SK-N-SH (cell line): ENCODE measurements at regions not wholly inside any gene's neighbourhood (a gene's known extent, or its start where the extent isn't known, plus 50 kb on each side); places are given as distances from the start of the nearest gene placed in this dataset.

Experiments used
- CTCF ChIA-PET: fragments of 300-600, 350-600 bp; formaldehyde crosslinking; extraction: SDS; loops from one replicate; lab custom pipeline; 2021; lab: Yijun Ruan, JAX
- POLR2A ChIA-PET: fragments of 350-600 bp; sonication (Branson Sonifier 250); formaldehyde crosslinking; extraction: SDS; loops from one replicate; lab custom pipeline; 2020; ENCODE audit warnings: antibody characterized with exemption, inconsistent platforms; lab: Yijun Ruan, JAX
- DNase-seq: peaks from one replicate; pipeline ENCODE4 v3.0.0; 2012
- H2AFZ ChIP-seq: fragments of 200-600 bp; sonication (generic); 2 replicates; pipeline ENCODE4 v1.8.1; 2016; ENCODE audit warnings: antibody characterized with exemption, mild to moderate bottlenecking, low read depth
- H3F3A ChIP-seq: fragments of 200-600 bp; sonication (generic); replicated peaks from 2 replicates; pipeline ENCODE3; 2016; ENCODE audit warnings: antibody characterized with exemption, mild to moderate bottlenecking; ENCODE audit not compliant: insufficient read depth
- H3K27ac ChIP-seq, 2 experiments: fragments of 200-500 bp in 1 of 2; fragments of 200-600 bp in 1 of 2; sonication (Bioruptor generic) in 1 of 2; sonication (generic), shearing (Covaris generic) in 1 of 2; 2 replicates each; pipeline versions ENCODE4 v1.5.1 to v1.6.1; 2014 to 2016; ENCODE audit warnings: low read depth in 2 of 2, inconsistent platforms in 1 of 2, low read length in 1 of 2, mild to moderate bottlenecking in 1 of 2, mixed read lengths in 1 of 2
- H3K27me3 ChIP-seq: fragments of 200-600 bp; sonication (generic), shearing (Covaris generic); 2 replicates; pipeline ENCODE4 v1.6.1; 2016; ENCODE audit warnings: mixed run types; ENCODE audit not compliant: insufficient read depth
- H3K36me3 ChIP-seq, 2 experiments: fragments of 200-500 bp in 1 of 2; fragments of 200-600 bp in 1 of 2; sonication (Bioruptor generic) in 1 of 2; sonication (generic) in 1 of 2; replicated peaks in 1 of 2; 2 replicates each; pipeline versions ENCODE3 to v1.5.1; 2014 to 2016; ENCODE audit warnings: low read length in 1 of 2, mild to moderate bottlenecking in 1 of 2; ENCODE audit not compliant: insufficient read depth in 2 of 2, control insufficient read depth in 1 of 2
- H3K4me1 ChIP-seq, 2 experiments: fragments of 200-500 bp in 1 of 2; fragments of 200-600 bp in 1 of 2; sonication (Bioruptor generic) in 1 of 2; sonication (generic), shearing (Covaris generic) in 1 of 2; 2 replicates each; pipeline versions ENCODE4 v1.5.1 to v1.6.1; 2014 to 2016; ENCODE audit warnings: low read depth in 1 of 2, low read length in 1 of 2, mixed run types in 1 of 2; ENCODE audit not compliant: insufficient read depth in 2 of 2, control insufficient read depth in 1 of 2
- H3K4me2 ChIP-seq: fragments of 200-600 bp; sonication (generic), shearing (Covaris generic); 2 replicates; pipeline ENCODE4 v1.6.1; 2017; ENCODE audit warnings: mixed run types
- H3K4me3 ChIP-seq, 2 experiments: fragments of 200-500 bp in 1 of 2; fragments of 200-600 bp in 1 of 2; sonication (Bioruptor generic) in 1 of 2; sonication (generic), shearing (Covaris generic) in 1 of 2; 2 replicates each; pipeline versions ENCODE4 v1.5.1 to v1.8.1; 2014 to 2016; ENCODE audit warnings: low read depth in 2 of 2, inconsistent platforms in 1 of 2, low read length in 1 of 2, mild to moderate bottlenecking in 1 of 2, mixed read lengths in 1 of 2, moderate library complexity in 1 of 2
- H3K79me2 ChIP-seq: fragments of 200-600 bp; sonication (generic); 2 replicates; pipeline ENCODE4 v1.8.1; 2017; ENCODE audit warnings: mild to moderate bottlenecking; ENCODE audit not compliant: insufficient read depth
- H3K9ac ChIP-seq: fragments of 200-600 bp; sonication (generic); 2 replicates; pipeline ENCODE4 v1.6.1; 2017; ENCODE audit warnings: mixed run types
- H3K9me2 ChIP-seq: fragments of 200-600 bp; sonication (generic); 2 replicates; pipeline ENCODE4 v1.6.1; 2017; ENCODE audit warnings: mixed run types
- H3K9me3 ChIP-seq: fragments of 200-600 bp; sonication (generic); 2 replicates; pipeline ENCODE4 v1.6.1; 2017; ENCODE audit warnings: mixed run types, mild to moderate bottlenecking, moderate library complexity
- H4K20me1 ChIP-seq: fragments of 200-600 bp; sonication (generic); 2 replicates; pipeline ENCODE4 v1.6.1; 2017; ENCODE audit warnings: mild to moderate bottlenecking, mixed run types; ENCODE audit not compliant: insufficient read depth
- CTCF ChIP-seq: fragments of 200-600 bp; sonication (generic); IDR thresholded peaks from 2 replicates; pipeline ENCODE4 v1.6.1; 2017; ENCODE audit warnings: antibody characterized with exemption, mild to moderate bottlenecking, moderate library complexity
- EZH2phosphoT487 ChIP-seq: fragments of 200-600 bp; sonication (generic); IDR thresholded peaks from 2 replicates; pipeline ENCODE4 v1.6.1; 2017; ENCODE audit warnings: low read depth, mixed run types, mild to moderate bottlenecking, antibody characterized with exemption, moderate library complexity, borderline replicate concordance
- FOXJ3 ChIP-seq: sonication (generic); formaldehyde crosslinking; IDR thresholded peaks from 2 replicates; pipeline ENCODE4 v1.5.1; 2020; ENCODE audit warnings: mild to moderate bottlenecking, missing genetic modification reagents
- FOXM1 ChIP-seq: IDR thresholded peaks from 2 replicates; pipeline ENCODE4 v1.4.0; 2012; ENCODE audit warnings: low read depth, mild to moderate bottlenecking
- GABPA ChIP-seq: IDR thresholded peaks from 2 replicates; pipeline ENCODE4 v1.4.0; 2012; ENCODE audit warnings: low read depth, mild to moderate bottlenecking
- GATA2 ChIP-seq: sonication (generic); formaldehyde crosslinking; IDR thresholded peaks from 2 replicates; pipeline ENCODE4 v1.5.0; 2020; ENCODE audit warnings: mild to moderate bottlenecking, missing genetic modification reagents
- MAX ChIP-seq: IDR thresholded peaks from 2 replicates; pipeline ENCODE4 v1.4.0; 2012; ENCODE audit warnings: low read depth
- MEF2A ChIP-seq: IDR thresholded peaks from 2 replicates; pipeline ENCODE4 v1.4.0; 2012; ENCODE audit warnings: low read depth, borderline replicate concordance
- NFIC ChIP-seq: IDR thresholded peaks from 2 replicates; pipeline ENCODE4 v1.4.0; 2012; ENCODE audit warnings: borderline replicate concordance
- NRF1 ChIP-seq: IDR thresholded peaks from 2 replicates; pipeline ENCODE4 v1.6.1; 2012; ENCODE audit warnings: low read depth, mild to moderate bottlenecking, low read length
- POLR2AphosphoS5 ChIP-seq: IDR thresholded peaks from 2 replicates; pipeline ENCODE4 v1.6.1; 2012; ENCODE audit warnings: low read depth, low read length
- RCOR1 ChIP-seq: fragments of 150-350 bp; IDR thresholded peaks from 2 replicates; pipeline ENCODE4 v1.6.1; 2017; ENCODE audit warnings: antibody characterized with exemption, low read length
- RFX5 ChIP-seq: IDR thresholded peaks from 2 replicates; pipeline ENCODE4 v1.6.1; 2012; ENCODE audit warnings: mild to moderate bottlenecking, improper control_type of control experiment, low read length
- RXRA ChIP-seq: IDR thresholded peaks from 2 replicates; pipeline ENCODE4 v1.4.0; 2012; ENCODE audit warnings: low read depth, mild to moderate bottlenecking, borderline replicate concordance
- SMC3 ChIP-seq: IDR thresholded peaks from 2 replicates; pipeline ENCODE4 v1.6.1; 2012; ENCODE audit warnings: low read depth, low read length, improper control_type of control experiment
- TCF12 ChIP-seq: IDR thresholded peaks from 2 replicates; pipeline ENCODE4 v1.4.0; 2012
- TEAD4 ChIP-seq: IDR thresholded peaks from 2 replicates; pipeline ENCODE4 v1.4.0; 2012; ENCODE audit warnings: mild to moderate bottlenecking, borderline replicate concordance; ENCODE audit not compliant: insufficient read depth
- USF2 ChIP-seq: fragments of 150-350 bp; IDR thresholded peaks from 2 replicates; pipeline ENCODE4 v1.6.1; 2017; ENCODE audit warnings: antibody characterized with exemption, low read length, low read depth, borderline replicate concordance
- YY1 ChIP-seq: IDR thresholded peaks from 2 replicates; pipeline ENCODE4 v1.4.0; 2012; ENCODE audit warnings: low read depth, mild to moderate bottlenecking
- WGBS: methylation state at CpG from one replicate; pipeline ENCODE4 v1.1.6; 2017; ENCODE audit warnings: low lambda C conversion rate; 5-methylcytosine and 5-hydroxymethylcytosine counted together
- TF ChIP-seq, protein P1 (sequence below): IDR thresholded peaks from 2 replicates; pipeline ENCODE4; 2012
- TF ChIP-seq, protein P2 (sequence below): IDR thresholded peaks from 2 replicates; pipeline ENCODE4 v1.4.0; 2012; ENCODE audit warnings: low read depth, borderline replicate concordance

GRCh38 chr20:55052459-55052858 is 577.1 kb downstream of the DOK5 start:
- Histone ChIP-seq H3K9me3 (no peaks in the 10 kb centered on the region), H2AFZ (no peak overlapping the region), H3K9ac (no peak overlapping the region), H3K27me3 (no peaks in the 10 kb centered on the region), H3K27ac (no peak overlapping the region), H3F3A (no peaks in the 10 kb centered on the region), H3K79me2 (no peaks in the 10 kb centered on the region), H4K20me1 (no peaks in the 10 kb centered on the region), H3K9me2 (no peaks in the 10 kb centered on the region), H3K4me1 (no peaks in the 10 kb centered on the region), H3K4me2 (no peak overlapping the region), H3K36me3 (no peaks in the 10 kb centered on the region), H3K4me3 (no peak overlapping the region)
- ChIA-PET CTCF (no interaction called here), POLR2A (no interaction called here)
- DNase-seq, result no peak
- 28% methylated on average over 2 of the region's 2 CpGs for WGBS
- TF ChIP-seq MAX (no peak), NRF1 (no peak), GABPA (no peak)

GRCh38 chr20:55038684-55039083 is 563.3 kb downstream of the DOK5 start:
- H3K36me3 ChIP-seq, result no peaks in the 10 kb centered on the region
- peaks cover 0 to 8% of the 10 kb centered on the region in 2 experiments; a peak in 2 of 4 replicates for H3K4me1 ChIP-seq
- no peak overlapping the region for H3K4me3 ChIP-seq
- no peak overlapping the region for H3K27ac ChIP-seq
- TF ChIP-seq FOXJ3 (no peak), MAX (no peak), RCOR1 (no peak), POLR2AphosphoS5 (no peak), RXRA (no peak), SMC3 (no peak), MEF2A (no peak), GATA2 (CRISPR knock-in tag) (no peak), FOXM1 (no peak), TEAD4 (no peak), USF2 (no peak), YY1 (no peak), EZH2phosphoT487 (no peak), TCF12 (no peak), RFX5 (no peak), NFIC (no peak), CTCF (no peak)
- TF ChIP-seq, protein P1, sequence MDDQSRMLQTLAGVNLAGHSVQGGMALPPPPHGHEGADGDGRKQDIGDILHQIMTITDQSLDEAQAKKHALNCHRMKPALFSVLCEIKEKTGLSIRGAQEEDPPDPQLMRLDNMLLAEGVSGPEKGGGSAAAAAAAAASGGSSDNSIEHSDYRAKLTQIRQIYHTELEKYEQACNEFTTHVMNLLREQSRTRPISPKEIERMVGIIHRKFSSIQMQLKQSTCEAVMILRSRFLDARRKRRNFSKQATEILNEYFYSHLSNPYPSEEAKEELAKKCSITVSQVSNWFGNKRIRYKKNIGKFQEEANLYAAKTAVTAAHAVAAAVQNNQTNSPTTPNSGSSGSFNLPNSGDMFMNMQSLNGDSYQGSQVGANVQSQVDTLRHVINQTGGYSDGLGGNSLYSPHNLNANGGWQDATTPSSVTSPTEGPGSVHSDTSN, result no peak
- TF ChIP-seq, protein P2, sequence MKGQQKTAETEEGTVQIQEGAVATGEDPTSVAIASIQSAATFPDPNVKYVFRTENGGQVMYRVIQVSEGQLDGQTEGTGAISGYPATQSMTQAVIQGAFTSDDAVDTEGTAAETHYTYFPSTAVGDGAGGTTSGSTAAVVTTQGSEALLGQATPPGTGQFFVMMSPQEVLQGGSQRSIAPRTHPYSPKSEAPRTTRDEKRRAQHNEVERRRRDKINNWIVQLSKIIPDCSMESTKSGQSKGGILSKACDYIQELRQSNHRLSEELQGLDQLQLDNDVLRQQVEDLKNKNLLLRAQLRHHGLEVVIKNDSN, result no peak
- no peaks in the 10 kb centered on the region for H4K20me1 ChIP-seq
- POLR2A ChIA-PET, result no interaction called here
- no peaks in the 10 kb centered on the region for H3F3A ChIP-seq
- H3K9me3 ChIP-seq, result no peaks in the 10 kb centered on the region
- no peaks in the 10 kb centered on the region for H3K9me2 ChIP-seq
- no peak overlapping the region for H3K4me2 ChIP-seq
- no peaks in the 10 kb centered on the region for H3K27me3 ChIP-seq
- H3K79me2 ChIP-seq, result no peaks in the 10 kb centered on the region
- no peak overlapping the region for H2AFZ ChIP-seq
- CTCF ChIA-PET, result no interaction called here
- DNase-seq, result no peak
- H3K9ac ChIP-seq, result no peak overlapping the region
